HUES48 (cell line): ENCODE measurements at regions not wholly inside any gene's neighbourhood (a gene's known extent, or its start where the extent isn't known, plus 50 kb on each side); places are given as distances from the start of the nearest gene placed in this dataset.

Experiments used
- H3K27ac ChIP-seq: one replicate; pipeline ENCODE4 v1.7.0; 2013; ENCODE audit warnings: low read depth, low read length, inconsistent platforms
- H3K27me3 ChIP-seq: 2 replicates; pipeline ENCODE4 v1.6.1; 2013; ENCODE audit warnings: mild to moderate bottlenecking, low read length; ENCODE audit not compliant: control insufficient read depth, insufficient read depth
- H3K36me3 ChIP-seq: 2 replicates; pipeline ENCODE4 v1.6.1; 2013; ENCODE audit warnings: low read length; ENCODE audit not compliant: control insufficient read depth, insufficient read depth
- H3K4me1 ChIP-seq: 2 replicates; pipeline ENCODE4 v1.6.1; 2013; ENCODE audit warnings: mild to moderate bottlenecking, low read length; ENCODE audit not compliant: control insufficient read depth, insufficient read depth
- H3K4me3 ChIP-seq: 2 replicates; pipeline ENCODE4 v1.5.1; 2013; ENCODE audit warnings: mild to moderate bottlenecking, low read depth, low read length
- H3K9ac ChIP-seq: 2 replicates; pipeline ENCODE4 v1.6.1; 2013; ENCODE audit warnings: mild to moderate bottlenecking, low read depth, low read length, moderate library complexity
- H3K9me3 ChIP-seq: 2 replicates; pipeline ENCODE4 v1.6.1; 2013; ENCODE audit warnings: low read length; ENCODE audit not compliant: control insufficient read depth, insufficient read depth

- Histone ChIP-seq H3K9me3 (no peaks in the 10 kb centered on the region), H3K4me1 (no peaks in the 10 kb centered on the region), H3K27me3 (no peaks in the 10 kb centered on the region), H3K4me3 (no peak overlapping the region), H3K36me3 (no peaks in the 10 kb centered on the region), H3K27ac (no peak overlapping the region), H3K9ac (no peak overlapping the region)
Measured at GRCh38 chr5:13307480-13307879, 637.0 kb downstream of the DNAH5 start.

GRCh38 chr5:13303445-13303844 lies 641.0 kb downstream of the DNAH5 start:
- Histone ChIP-seq H3K27me3 (no peaks in the 10 kb centered on the region), H3K4me3 (no peak overlapping the region), H3K9me3 (no peaks in the 10 kb centered on the region), H3K9ac (no peak overlapping the region), H3K4me1 (no peaks in the 10 kb centered on the region), H3K36me3 (no peaks in the 10 kb centered on the region), H3K27ac (no peak overlapping the region)

GRCh38 chr5:13278811-13279210 lies 665.7 kb downstream of the DNAH5 start:
- Histone ChIP-seq H3K9ac (no peak overlapping the region), H3K36me3 (no peaks in the 10 kb centered on the region), H3K4me3 (no peak overlapping the region), H3K27ac (no peak overlapping the region), H3K27me3 (no peaks in the 10 kb centered on the region), H3K4me1 (no peaks in the 10 kb centered on the region), H3K9me3 (no peaks in the 10 kb centered on the region)

- Histone ChIP-seq H3K4me3 (no peak overlapping the region), H3K9ac (no peak overlapping the region), H3K36me3 (no peaks in the 10 kb centered on the region), H3K27ac (no peak overlapping the region), H3K27me3 (no peaks in the 10 kb centered on the region), H3K4me1 (no peaks in the 10 kb centered on the region), H3K9me3 (no peaks in the 10 kb centered on the region)
Measured at GRCh38 chr5:13278148-13278547, 666.3 kb downstream of the DNAH5 start.

- no peaks in the 10 kb centered on the region for H3K9me3 ChIP-seq
- H3K27me3 ChIP-seq, result no peaks in the 10 kb centered on the region
- no peaks in the 10 kb centered on the region for H3K36me3 ChIP-seq
- H3K27ac ChIP-seq, result no peak overlapping the region
- no peaks in the 10 kb centered on the region for H3K4me1 ChIP-seq
- H3K4me3 ChIP-seq, result no peak overlapping the region
- H3K9ac ChIP-seq, result no peak overlapping the region
Measured at GRCh38 chr5:13276156-13276555, 668.3 kb downstream of the DNAH5 start.

- H3K9me3 ChIP-seq, result no peaks in the 10 kb centered on the region
- H3K9ac ChIP-seq, result no peak overlapping the region
- H3K27ac ChIP-seq, result no peak overlapping the region
- no peaks in the 10 kb centered on the region for H3K4me1 ChIP-seq
- no peaks in the 10 kb centered on the region for H3K27me3 ChIP-seq
- H3K36me3 ChIP-seq, result no peaks in the 10 kb centered on the region
- no peak overlapping the region for H3K4me3 ChIP-seq
Measured at GRCh38 chr5:13263701-13264100, 680.8 kb downstream of the DNAH5 start.

- Histone ChIP-seq H3K4me3 (no peak overlapping the region), H3K9me3 (no peaks in the 10 kb centered on the region), H3K36me3 (no peaks in the 10 kb centered on the region), H3K9ac (no peak overlapping the region), H3K27ac (no peak overlapping the region), H3K27me3 (no peaks in the 10 kb centered on the region), H3K4me1 (no peaks in the 10 kb centered on the region)
Measured at GRCh38 chr5:13253111-13253510, 691.4 kb downstream of the DNAH5 start.

GRCh38 chr5:13252699-13253098 lies 691.8 kb downstream of the DNAH5 start:
- Histone ChIP-seq H3K27ac (no peak overlapping the region), H3K9me3 (no peaks in the 10 kb centered on the region), H3K36me3 (no peaks in the 10 kb centered on the region), H3K4me3 (no peak overlapping the region), H3K9ac (no peak overlapping the region), H3K27me3 (no peaks in the 10 kb centered on the region), H3K4me1 (no peaks in the 10 kb centered on the region)

GRCh38 chr5:13251623-13252376 lies 692.7 kb downstream of the DNAH5 start:
- no peak overlapping the region for H3K9ac ChIP-seq
- H3K36me3 ChIP-seq, result no peaks in the 10 kb centered on the region
- no peaks in the 10 kb centered on the region for H3K9me3 ChIP-seq
- H3K27me3 ChIP-seq, result no peaks in the 10 kb centered on the region
- no peak overlapping the region for H3K4me3 ChIP-seq
- peaks cover 1% of the 10 kb centered on the region; the same call in 1 of the 2 replicates for H3K4me1 ChIP-seq
- H3K27ac ChIP-seq, result no peak overlapping the region

- Histone ChIP-seq H3K27ac (no peak overlapping the region), H3K4me3 (no peak overlapping the region), H3K9me3 (no peaks in the 10 kb centered on the region), H3K36me3 (no peaks in the 10 kb centered on the region), H3K9ac (no peak overlapping the region), H3K27me3 (no peaks in the 10 kb centered on the region), H3K4me1 (peaks cover 11% of the 10 kb centered on the region)
Measured at GRCh38 chr5:13250464-13251291, 693.8 kb downstream of the DNAH5 start.

- H3K9me3 ChIP-seq, result 0 out of 2 replicates have a peak, but pooled peaks cover under 1% of the 10 kb centered on the region
- H3K4me3 ChIP-seq, result no peak overlapping the region
- H3K9ac ChIP-seq, result no peak overlapping the region
- no peaks in the 10 kb centered on the region for H3K27me3 ChIP-seq
- H3K27ac ChIP-seq, result no peak overlapping the region
- H3K4me1 ChIP-seq, result peaks cover 15% of the 10 kb centered on the region
- H3K36me3 ChIP-seq, result no peaks in the 10 kb centered on the region
Measured at GRCh38 chr5:13249854-13250253, 694.6 kb downstream of the DNAH5 start.
